22Rv1 (cell line): ENCODE measurements at regions not wholly inside any gene's neighbourhood (a gene's known extent, or its start where the extent isn't known, plus 50 kb on each side); places are given as distances from the start of the nearest gene placed in this dataset.

Experiments
- CTCF ChIP-seq: fragments of 450-650 bp; IDR thresholded peaks from 2 replicates; pipeline ENCODE4 v1.5.1; 2017; ENCODE audit warnings: mild to moderate bottlenecking
- ZFX ChIP-seq: fragments of 450-650 bp; IDR thresholded peaks from 2 replicates; pipeline ENCODE4 v1.6.1; 2017; ENCODE audit warnings: antibody characterized with exemption, borderline replicate concordance

GRCh38 chr2:45145073-45145899 is 136.0 kb upstream of the SIX2 start:
- no peak for TF ChIP-seq CTCF
- TF ChIP-seq ZFX = no peak
